Choroid plexus epithelial cell (primary cell): ENCODE measurements at regions not wholly inside any gene's neighbourhood (a gene's known extent, or its start where the extent isn't known, plus 50 kb on each side); places are given as distances from the start of the nearest gene placed in this dataset.
A peak's percentile ranks its signal among the peaks of the same experiment; 100 is the strongest.
"Not testable (repeated sequence)": the region's sequence is repeated elsewhere in the genome, so short reads cannot be mapped to it uniquely, and the experiment has no call there.

Experiments used
- DNase-seq: peaks from one replicate; pipeline ENCODE4 v3.0.0-alpha.2; 2010; ENCODE audit warnings: low read depth
- H3K4me3 ChIP-seq: 2 replicates; pipeline ENCODE4 v1.5.1; 2011; ENCODE audit warnings: low read depth, mild to moderate bottlenecking, control low read depth, low read length, moderate library complexity
- TF ChIP-seq, protein P1 (sequence below): conservative IDR thresholded peaks from 2 replicates; pipeline ENCODE4 v1.5.1; 2011; ENCODE audit warnings: low read depth, mild to moderate bottlenecking, control low read depth, inconsistent platforms, low read length, moderate library complexity

- DNase-seq, result not testable (repeated sequence)
These were observed 56.2 kb upstream of the TFPI start for GRCh38 chr2:187610450-187610849.

DNA sequence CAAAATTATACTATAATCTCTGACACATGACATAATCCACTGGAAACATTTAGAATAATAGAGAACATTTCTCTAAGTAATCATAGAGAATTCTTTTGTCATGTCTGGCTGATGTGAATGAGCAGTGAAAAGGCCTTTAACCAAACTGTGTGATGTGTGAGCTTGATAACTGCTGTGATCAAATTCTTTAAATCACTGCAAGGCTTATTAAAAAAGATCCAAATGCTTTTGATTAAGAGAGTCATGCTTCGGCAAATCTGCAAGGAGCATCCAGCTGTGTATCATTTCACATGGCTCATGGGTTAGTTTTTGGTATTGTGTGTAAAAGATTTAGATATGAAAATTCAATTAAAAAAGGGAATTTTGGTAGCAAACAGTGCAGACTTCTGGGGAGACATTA, 58.6 kb upstream of the TFPI start:
- no peak overlapping the region for H3K4me3 ChIP-seq
- TF ChIP-seq, protein P1, sequence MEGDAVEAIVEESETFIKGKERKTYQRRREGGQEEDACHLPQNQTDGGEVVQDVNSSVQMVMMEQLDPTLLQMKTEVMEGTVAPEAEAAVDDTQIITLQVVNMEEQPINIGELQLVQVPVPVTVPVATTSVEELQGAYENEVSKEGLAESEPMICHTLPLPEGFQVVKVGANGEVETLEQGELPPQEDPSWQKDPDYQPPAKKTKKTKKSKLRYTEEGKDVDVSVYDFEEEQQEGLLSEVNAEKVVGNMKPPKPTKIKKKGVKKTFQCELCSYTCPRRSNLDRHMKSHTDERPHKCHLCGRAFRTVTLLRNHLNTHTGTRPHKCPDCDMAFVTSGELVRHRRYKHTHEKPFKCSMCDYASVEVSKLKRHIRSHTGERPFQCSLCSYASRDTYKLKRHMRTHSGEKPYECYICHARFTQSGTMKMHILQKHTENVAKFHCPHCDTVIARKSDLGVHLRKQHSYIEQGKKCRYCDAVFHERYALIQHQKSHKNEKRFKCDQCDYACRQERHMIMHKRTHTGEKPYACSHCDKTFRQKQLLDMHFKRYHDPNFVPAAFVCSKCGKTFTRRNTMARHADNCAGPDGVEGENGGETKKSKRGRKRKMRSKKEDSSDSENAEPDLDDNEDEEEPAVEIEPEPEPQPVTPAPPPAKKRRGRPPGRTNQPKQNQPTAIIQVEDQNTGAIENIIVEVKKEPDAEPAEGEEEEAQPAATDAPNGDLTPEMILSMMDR, result no peak
- no peak for DNase-seq

More at GRCh38 chr2:187610450-187610849, 56.2 kb upstream of the TFPI start:
- H3K4me3 ChIP-seq, result not testable (repeated sequence)

- no peak overlapping the region for H3K4me3 ChIP-seq
- TF ChIP-seq, protein P1, result no peak
- peak; percentile 83 for DNase-seq
These were observed 60.5 kb upstream of the TFPI start for GRCh38 chr2:187614756-187615155.

DNA sequence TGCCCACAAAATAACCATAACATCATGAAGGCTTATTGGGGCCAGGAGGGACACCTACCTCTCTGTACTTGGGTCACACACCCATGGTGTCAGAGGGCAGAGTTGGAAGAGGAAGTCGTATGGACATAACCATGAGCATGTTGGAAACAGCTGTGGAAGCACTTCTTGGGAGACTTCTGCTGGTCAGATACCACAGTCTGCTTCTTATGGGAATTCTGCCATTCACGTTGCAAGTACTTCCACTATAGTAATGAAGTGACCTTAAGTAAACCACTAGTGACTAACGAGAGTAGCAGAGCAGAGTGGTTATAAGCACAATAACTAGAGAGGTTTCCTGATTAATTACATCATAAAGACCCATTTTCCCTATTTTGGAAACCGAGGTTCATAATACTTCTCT, 61.1 kb upstream of the TFPI start:
- DNase-seq, result peak; percentile 73
- TF ChIP-seq, protein P1, result peak; percentile 41
- H3K4me3 ChIP-seq, result no peak overlapping the region

GRCh38 chr2:187615902-187616301, 61.7 kb upstream of the TFPI start:
- TF ChIP-seq, protein P1, result no peak
- H3K4me3 ChIP-seq, result no peak overlapping the region
- DNase-seq, result no peak

DNA sequence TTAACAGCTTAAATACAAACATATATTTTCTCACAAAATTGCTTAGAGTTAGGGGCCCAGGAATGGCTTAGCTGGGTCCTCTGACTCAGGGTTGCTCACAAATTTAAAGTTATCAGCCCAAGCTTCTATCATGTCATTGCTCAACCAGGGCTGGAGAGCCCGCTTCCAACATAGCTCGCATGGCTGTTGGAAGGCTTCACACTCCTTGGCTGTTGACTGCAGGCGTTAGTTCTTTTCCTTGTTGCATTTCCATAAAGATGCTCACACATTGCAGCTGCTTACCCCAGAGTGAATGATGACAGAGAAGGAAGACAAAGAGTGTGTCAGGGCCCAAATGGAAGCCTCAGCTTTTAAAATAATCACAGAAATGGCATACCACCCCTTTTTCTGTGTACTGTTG, 62.9 kb upstream of the TFPI start:
- H3K4me3 ChIP-seq, result no peak overlapping the region
- DNase-seq, result no peak
- TF ChIP-seq, protein P1, result no peak

DNA sequence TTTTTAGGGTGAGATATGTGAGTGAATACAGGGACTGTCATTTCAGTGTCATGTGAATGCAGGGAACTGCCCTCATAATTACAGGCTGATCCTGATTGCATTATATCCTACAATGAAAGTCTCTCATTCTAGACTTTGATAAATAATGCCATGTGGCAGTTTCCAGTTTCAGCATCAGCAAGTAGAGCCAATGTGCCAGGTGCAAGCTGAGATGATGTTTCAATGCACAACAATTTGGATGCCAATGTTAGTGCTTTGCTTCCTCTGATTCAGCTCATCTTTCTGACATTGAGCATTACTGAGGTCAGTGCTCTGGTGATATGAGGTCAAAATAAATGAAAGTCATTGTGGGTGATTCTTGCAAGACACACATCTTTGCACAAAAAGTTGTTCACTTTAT, 63.7 kb upstream of the TFPI start:
- H3K4me3 ChIP-seq, result no peak overlapping the region
- DNase-seq, result no peak
- TF ChIP-seq, protein P1, result no peak

DNA sequence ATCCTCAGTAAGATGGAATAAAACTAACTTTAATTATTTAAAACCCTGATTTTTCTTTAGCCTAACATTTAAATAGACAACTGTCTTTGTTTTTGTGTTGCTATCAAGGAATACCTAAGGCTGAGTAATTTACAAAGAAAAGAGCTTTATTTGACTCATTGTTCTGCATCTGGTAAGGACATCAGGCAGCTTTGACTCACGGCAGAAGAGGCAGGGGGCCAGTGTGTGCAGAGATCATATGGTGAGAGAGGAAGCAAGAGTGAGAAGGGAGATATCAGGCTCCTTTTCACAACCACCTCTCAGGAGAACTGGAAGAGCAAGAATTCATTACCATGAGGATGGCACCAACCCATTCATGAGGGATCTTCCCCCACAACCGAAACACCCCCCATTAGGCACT, 64.6 kb upstream of the TFPI start:
- no peak overlapping the region for H3K4me3 ChIP-seq
- TF ChIP-seq, protein P1, result no peak
- DNase-seq, result peak; percentile 82
